HS-5 (cell line): ENCODE measurements at regions not wholly inside any gene's neighbourhood (a gene's known extent, or its start where the extent isn't known, plus 50 kb on each side); places are given as distances from the start of the nearest gene placed in this dataset.

Experiments used
- DNase-seq: peaks from one replicate; pipeline ENCODE4 v3.0.0-alpha.2; 2012; ENCODE audit warnings: low read depth

- DNase-seq = no peak
Observed at GRCh38 chr9:82216435-82216834, 227.9 kb downstream of the SPATA31D1 start.

GRCh38 chr9:82223442-82223841 is 234.9 kb downstream of the SPATA31D1 start:
- DNase-seq = no peak

DNA sequence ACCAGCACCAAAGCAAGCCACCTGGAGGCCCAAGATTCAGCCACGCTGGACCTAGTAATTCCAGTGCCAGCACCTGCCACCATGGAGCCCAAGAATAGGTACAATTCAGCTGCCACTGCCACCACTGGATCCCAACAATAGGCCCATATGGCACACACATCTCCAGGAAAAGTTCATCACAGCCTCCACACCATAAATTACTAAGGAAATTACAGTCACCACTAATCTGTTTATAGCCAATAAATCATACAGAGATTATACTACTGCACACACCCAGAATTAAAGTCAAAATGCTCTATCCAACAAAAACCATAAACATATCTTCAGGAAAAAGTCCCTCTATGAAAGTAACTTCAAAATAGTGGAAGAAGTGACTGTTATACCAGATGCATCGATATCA is 242.8 kb downstream of the SPATA31D1 start:
- DNase-seq = no peak

DNA sequence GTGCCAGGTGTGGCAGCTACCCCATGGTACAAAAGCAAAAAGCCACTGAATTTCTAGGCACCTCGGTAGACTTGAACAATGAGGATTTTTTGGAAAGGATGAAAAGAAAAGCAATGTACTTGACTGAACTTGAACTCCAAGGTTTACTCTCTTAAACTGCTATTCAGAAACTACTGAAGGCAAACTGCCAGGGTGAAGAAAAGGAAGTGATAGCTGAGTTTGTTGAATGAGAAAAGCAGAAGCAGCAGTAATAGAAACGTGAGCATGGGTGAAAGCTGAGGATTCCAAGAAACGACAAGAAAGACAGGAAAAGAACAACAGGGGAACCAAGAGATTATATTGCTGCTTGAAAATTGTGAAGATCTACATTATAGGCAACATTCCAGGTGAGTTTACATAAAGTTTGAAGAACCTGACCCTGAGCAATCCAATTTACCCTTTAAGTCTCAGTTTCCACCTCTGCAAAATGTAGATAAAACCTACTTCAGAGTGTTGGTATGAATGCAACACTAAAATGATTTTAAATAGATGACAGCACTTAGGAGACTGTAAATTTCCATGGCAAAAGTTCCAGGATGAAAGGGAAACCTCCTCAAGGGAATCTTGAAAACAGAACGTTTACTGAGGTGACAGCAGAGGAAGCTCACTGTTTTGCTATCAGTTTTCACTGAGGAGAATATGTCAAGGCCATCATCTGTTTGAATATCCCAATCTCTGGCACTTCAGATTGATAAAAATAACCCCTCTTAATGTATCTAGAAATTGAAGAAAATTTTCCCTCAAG is 245.8 kb downstream of the SPATA31D1 start:
- DNase-seq = no peak

GRCh38 chr9:82242285-82242963 is 253.9 kb downstream of the SPATA31D1 start:
- DNase-seq = no peak

DNA sequence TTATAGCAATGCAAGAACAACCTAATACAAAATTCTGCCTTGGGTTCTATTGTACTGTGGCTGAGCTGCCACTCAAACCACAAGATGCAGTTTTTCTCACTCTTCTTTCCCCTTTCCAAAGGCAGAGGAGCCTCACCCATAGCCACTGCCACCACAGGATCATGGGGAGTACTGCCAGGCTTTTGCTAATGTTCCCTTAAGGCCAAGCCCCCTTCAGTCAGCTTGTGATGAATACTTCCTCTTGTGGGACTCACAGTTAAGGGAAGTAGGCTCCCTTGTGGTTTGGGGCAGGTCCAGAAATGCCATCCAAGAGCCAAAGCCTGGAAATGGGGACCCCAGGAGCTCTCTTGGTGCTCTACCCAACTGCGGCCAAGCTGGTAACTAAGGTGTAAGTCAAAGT is 258.7 kb downstream of the SPATA31D1 start:
- no peak for DNase-seq

- no peak for DNase-seq
Observed at GRCh38 chr9:82252116-82252515, 263.5 kb downstream of the SPATA31D1 start.

DNA sequence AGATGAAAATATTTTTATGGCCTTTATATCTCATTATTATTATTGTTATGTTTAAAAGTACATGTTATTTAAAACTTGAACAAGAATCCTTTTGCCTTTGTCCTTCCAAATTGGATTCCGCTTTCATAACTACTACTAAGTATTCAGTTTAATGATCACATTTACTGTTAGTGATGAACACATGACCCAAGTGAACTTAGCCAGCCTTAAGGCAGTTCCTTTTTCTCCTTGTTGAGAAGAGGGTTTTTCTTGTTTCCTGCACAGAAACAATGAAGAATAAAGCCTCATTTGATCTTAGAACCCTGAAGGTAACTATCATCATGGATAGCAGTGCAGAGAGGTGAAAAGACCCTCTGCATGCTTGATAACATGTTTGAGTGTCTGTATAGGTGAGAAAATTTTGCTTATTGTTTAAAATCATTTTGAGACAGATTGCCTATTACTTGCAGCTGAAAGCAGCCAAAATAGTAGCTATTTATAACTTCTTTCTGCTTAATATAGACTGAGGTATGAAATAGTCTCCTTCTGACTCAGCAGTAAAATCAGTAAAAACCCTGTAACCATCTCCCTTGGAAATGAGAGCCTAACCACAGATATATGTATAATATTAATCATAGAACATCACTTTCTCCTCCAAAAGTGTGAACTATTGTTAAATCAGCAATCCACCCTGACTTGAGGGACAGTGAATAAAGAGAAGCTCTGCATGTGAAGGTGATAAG is 266.2 kb downstream of the SPATA31D1 start:
- no peak for DNase-seq

GRCh38 chr9:82255481-82256176 is 267.1 kb downstream of the SPATA31D1 start:
- no peak for DNase-seq

DNA sequence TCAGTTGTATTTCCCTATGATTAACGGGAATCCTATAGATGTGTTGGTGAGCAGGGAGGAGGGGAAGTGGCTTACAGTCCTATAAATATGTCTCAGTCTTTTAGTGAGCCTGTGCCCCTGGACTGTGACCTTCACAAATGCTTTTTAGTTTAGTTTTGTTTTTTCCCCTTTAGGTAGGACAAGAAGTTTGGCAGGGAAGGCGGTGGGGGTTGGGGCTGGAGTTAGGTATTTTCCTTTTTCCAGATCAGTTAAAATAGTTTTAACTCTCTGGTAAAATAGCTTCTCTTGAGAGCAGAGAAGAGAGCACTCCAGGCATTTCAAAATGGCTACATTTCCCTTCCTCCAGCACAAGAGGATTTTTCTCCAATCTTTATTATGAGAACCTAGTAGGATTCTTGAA is 272.1 kb downstream of the SPATA31D1 start:
- no peak for DNase-seq

DNA sequence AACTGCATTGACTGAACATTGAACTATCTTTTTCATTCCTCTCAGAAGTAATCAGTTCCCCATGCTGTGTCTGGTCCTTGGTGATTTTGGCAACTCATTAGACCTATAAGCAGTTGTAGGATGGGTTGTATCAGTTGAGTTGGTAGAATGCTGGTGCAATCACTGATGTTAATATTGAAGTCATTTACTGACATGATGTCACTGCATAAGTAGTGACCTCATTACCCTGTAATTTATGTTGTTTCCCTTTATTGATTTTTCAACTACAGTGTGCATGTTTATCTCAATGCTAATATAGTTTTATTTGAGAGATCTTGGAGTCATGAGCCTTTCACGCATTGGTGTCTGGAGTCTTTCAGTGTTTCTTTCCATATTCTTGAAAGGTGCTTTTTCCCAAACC is 275.0 kb downstream of the SPATA31D1 start:
- no peak for DNase-seq

- peak; percentile 72 for DNase-seq
Observed at GRCh38 chr9:82271106-82271561, 282.6 kb downstream of the SPATA31D1 start.

DNA sequence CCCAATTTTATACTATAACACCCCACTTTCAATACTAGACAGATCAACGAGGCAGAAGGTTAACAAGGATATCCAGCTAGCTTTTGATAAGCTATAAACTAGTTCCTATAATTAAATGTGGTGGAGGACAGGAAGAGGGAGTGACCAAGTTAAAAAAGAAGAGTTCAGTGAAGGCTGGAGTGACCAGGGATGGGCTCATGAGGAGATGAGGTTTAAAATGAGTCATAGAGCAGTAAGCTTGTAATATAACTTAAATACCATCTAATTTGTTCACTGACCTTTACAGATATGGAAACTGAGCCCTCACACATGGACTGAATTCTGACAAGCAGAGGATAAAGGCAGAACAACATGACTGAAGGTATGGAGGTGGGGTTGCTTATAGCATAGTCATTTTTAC is 284.5 kb downstream of the SPATA31D1 start:
- DNase-seq = peak; percentile 15

DNA sequence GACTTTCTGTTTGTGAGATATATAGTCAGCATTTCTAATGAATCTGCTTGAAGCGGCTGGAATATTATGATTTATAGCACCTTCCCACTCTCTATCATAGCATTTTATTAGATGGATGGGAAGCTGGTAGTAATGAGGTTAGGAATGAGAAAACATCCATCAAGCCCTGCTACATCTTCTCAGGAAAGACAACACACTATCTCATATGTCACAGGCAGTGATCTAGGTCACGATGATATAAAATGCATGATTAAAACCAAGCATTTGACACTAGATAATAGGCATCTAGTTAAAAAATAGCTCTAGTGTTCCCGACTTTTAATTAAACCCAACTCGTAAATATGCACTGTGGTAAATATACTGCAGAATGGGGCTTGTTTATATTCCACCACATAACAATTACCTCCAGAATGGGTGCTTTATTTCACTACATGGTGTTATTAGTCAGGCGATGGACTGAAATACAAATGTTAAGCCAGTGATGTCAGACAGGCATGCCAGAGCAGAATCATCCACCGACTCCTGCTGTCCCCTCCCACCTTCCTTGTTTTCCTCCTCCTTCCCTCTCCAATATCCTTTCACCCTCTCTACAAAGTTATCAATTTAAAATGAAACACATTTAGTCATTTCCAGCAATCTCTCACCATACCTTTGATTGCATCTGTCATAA is 286.8 kb downstream of the SPATA31D1 start:
- no peak for DNase-seq

GRCh38 chr9:82281066-82281465 is 292.5 kb downstream of the SPATA31D1 start:
- no peak for DNase-seq

DNA sequence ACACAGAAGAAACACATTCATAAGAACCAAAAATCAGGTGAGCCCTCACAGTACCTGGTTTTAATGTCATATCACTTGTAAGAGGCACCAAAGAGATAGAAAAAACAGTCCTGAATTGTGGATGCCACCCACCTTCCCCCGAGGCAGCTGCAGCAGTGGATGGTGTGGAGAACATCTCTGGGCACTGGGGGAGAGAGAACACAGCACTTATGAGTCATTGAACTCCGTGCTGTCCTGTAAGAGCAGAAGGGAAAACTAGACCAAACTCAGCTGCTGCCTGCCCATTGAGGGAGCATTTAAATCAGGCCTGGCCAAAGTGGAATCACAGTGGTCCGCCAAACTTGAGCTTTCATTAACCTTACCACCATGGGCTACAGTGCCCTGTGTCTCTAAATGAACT is 296.2 kb downstream of the SPATA31D1 start:
- DNase-seq = no peak

DNA sequence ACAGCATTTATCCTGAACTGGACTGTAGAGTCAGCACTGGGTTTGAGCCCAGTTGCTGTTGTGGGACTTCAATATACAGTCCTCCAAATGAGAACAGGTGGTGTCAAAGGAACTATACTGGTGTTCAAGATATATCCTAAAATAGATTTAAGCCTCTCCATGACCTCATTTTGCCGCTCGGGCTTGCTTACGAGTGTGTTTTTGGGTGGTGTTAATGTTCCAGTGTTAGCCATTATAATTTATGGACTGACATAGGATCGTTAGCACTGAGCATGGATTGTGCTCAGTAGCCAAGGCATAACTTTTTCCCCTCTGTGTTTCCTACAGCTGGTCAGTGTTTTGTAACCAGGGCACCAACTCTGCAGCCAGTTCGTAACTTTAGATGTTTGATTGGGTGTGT is 306.6 kb downstream of the SPATA31D1 start:
- no peak for DNase-seq

- DNase-seq = no peak
Observed at GRCh38 chr9:82299870-82300269, 311.3 kb downstream of the SPATA31D1 start.

DNA sequence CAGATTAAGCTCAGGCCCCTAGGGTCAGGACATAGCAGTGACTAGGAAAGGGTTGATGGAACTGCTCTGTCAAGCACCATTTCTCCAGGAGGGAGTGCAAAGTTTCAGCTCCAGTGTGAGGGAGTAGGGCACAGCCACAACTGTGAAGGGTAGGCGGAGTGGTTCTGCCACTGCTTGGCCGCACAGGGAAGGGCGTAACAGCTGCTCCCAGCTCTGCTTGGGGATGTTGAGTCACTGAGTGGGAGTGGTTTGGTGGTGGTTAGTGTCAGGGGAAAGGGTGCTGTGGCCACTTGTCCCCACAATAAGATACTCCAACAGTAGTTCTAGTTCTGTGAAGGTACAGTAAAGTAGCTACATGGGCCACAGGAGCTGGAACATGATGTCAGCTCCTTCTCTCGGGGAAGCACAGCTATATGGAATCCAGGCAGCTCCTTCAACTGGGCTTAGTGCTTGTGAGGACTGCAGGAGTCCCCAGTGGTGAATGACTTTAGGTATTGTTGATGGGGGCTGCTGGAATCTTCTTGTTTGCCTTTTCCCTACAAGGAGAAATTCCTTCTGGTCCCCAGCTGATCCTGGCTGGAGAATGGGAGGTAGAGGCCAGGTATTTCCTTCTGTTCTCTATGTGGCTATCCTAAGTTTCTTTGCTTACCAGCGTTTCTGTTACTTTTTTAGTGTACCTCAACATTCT is 314.5 kb downstream of the SPATA31D1 start:
- no peak for DNase-seq

- no peak for DNase-seq
Observed at GRCh38 chr9:82308836-82309235, 320.3 kb downstream of the SPATA31D1 start.

GRCh38 chr9:82313697-82314096 is 325.1 kb downstream of the SPATA31D1 start:
- no peak for DNase-seq
